Fibroblast of skin of abdomen (primary cell): ENCODE measurements at regions not wholly inside any gene's neighbourhood (a gene's known extent, or its start where the extent isn't known, plus 50 kb on each side); places are given as distances from the start of the nearest gene placed in this dataset.

Source experiments
- DNase-seq: peaks from one replicate; pipeline ENCODE4 v3.0.0-alpha.2; 2013

- DNase-seq = no peak
Measured at GRCh38 chr15:26374806-26375205, 398.1 kb downstream of the GABRB3 start.

GRCh38 chr15:26372706-26373105 lies 400.2 kb downstream of the GABRB3 start:
- DNase-seq = no peak

- DNase-seq = no peak
Measured at GRCh38 chr15:26365077-26365476, 407.8 kb downstream of the GABRB3 start.

GRCh38 chr15:26359855-26360254 lies 413.0 kb downstream of the GABRB3 start:
- DNase-seq = no peak

GRCh38 chr15:26358708-26359107 lies 414.2 kb downstream of the GABRB3 start:
- DNase-seq = no peak

- no peak for DNase-seq
Measured at GRCh38 chr15:26357653-26358052, 415.2 kb downstream of the GABRB3 start.

- no peak for DNase-seq
Measured at GRCh38 chr15:26355472-26356074, 417.3 kb downstream of the GABRB3 start.

- DNase-seq = no peak
Measured at GRCh38 chr15:26352909-26353308, 420.0 kb downstream of the GABRB3 start.

GRCh38 chr15:26352406-26352805 lies 420.5 kb downstream of the GABRB3 start:
- no peak for DNase-seq

GRCh38 chr15:26325495-26325894 lies 447.4 kb downstream of the GABRB3 start:
- no peak for DNase-seq

GRCh38 chr15:26323566-26323965 lies 449.3 kb downstream of the GABRB3 start:
- no peak for DNase-seq

- no peak for DNase-seq
Measured at GRCh38 chr15:26318689-26319088, 454.2 kb downstream of the GABRB3 start.

- no peak for DNase-seq
Measured at GRCh38 chr15:26314577-26314976, 451.4 kb upstream of the ATP10A start.

GRCh38 chr15:26311710-26312236 lies 448.6 kb upstream of the ATP10A start:
- DNase-seq = no peak

GRCh38 chr15:26298659-26299170 lies 435.6 kb upstream of the ATP10A start:
- peak; percentile 36 for DNase-seq

- no peak for DNase-seq
Measured at GRCh38 chr15:26298010-26298658, 435.0 kb upstream of the ATP10A start.

- DNase-seq = no peak
Measured at GRCh38 chr15:26295336-26296085, 432.4 kb upstream of the ATP10A start.

- no peak for DNase-seq
Measured at GRCh38 chr15:26294059-26294689, 431.0 kb upstream of the ATP10A start.

GRCh38 chr15:26287381-26287780 lies 424.3 kb upstream of the ATP10A start:
- no peak for DNase-seq

GRCh38 chr15:26280281-26280680 lies 417.2 kb upstream of the ATP10A start:
- DNase-seq = no peak

- DNase-seq = no peak
Measured at GRCh38 chr15:26261966-26262365, 398.8 kb upstream of the ATP10A start.

GRCh38 chr15:26261413-26261812 lies 398.3 kb upstream of the ATP10A start:
- DNase-seq = no peak
